HuH-7.5 (cell line): ENCODE measurements at regions not wholly inside any gene's neighbourhood (a gene's known extent, or its start where the extent isn't known, plus 50 kb on each side); places are given as distances from the start of the nearest gene placed in this dataset.
A peak's percentile ranks its signal among the peaks of the same experiment; 100 is the strongest.
"Not testable (repeated sequence)": the region's sequence is repeated elsewhere in the genome, so short reads cannot be mapped to it uniquely, and the experiment has no call there.

ENCODE experiments used
- DNase-seq: peaks from one replicate; pipeline ENCODE4 v3.0.0; 2011; ENCODE audit warnings: low spot score

- peak; percentile 60 for DNase-seq
Measured at GRCh38 chr17:20908313-20909267, 134.2 kb downstream of the USP22 start.

- no peak for DNase-seq
Measured at GRCh38 chr17:20914658-20915057, 128.2 kb downstream of the USP22 start.

- DNase-seq, result no peak
Measured at GRCh38 chr17:20916383-20916782, 126.4 kb downstream of the USP22 start.

GRCh38 chr17:20917610-20918306, 125.1 kb downstream of the USP22 start:
- DNase-seq, result not testable (repeated sequence)

GRCh38 chr17:20920095-20920814, 122.6 kb downstream of the USP22 start:
- DNase-seq, result no peak

GRCh38 chr17:20920815-20921199, 122.0 kb downstream of the USP22 start:
- DNase-seq, result no peak

- DNase-seq, result no peak
Measured at GRCh38 chr17:20922128-20922670, 120.6 kb downstream of the USP22 start.

- no peak for DNase-seq
Measured at GRCh38 chr17:20924306-20924705, 118.5 kb downstream of the USP22 start.

GRCh38 chr17:20925091-20925490, 117.7 kb downstream of the USP22 start:
- no peak for DNase-seq

- DNase-seq, result no peak
Measured at GRCh38 chr17:20925954-20926353, 116.9 kb downstream of the USP22 start.

- DNase-seq, result no peak
Measured at GRCh38 chr17:20926532-20926931, 116.3 kb downstream of the USP22 start.

- DNase-seq, result no peak
Measured at GRCh38 chr17:20927308-20927977, 115.4 kb downstream of the USP22 start.

GRCh38 chr17:20929334-20929733, 113.5 kb downstream of the USP22 start:
- no peak for DNase-seq

GRCh38 chr17:20930081-20930760, 112.6 kb downstream of the USP22 start:
- no peak for DNase-seq

GRCh38 chr17:20933040-20933439, 109.8 kb downstream of the USP22 start:
- DNase-seq, result not testable (repeated sequence)

- DNase-seq, result no peak
Measured at GRCh38 chr17:20934288-20934687, 108.5 kb downstream of the USP22 start.

GRCh38 chr17:20935740-20936139, 107.1 kb downstream of the USP22 start:
- no peak for DNase-seq

GRCh38 chr17:20938244-20938643, 104.6 kb downstream of the USP22 start:
- no peak for DNase-seq

- DNase-seq, result no peak
Measured at GRCh38 chr17:20938988-20939615, 103.7 kb downstream of the USP22 start.

- no peak for DNase-seq
Measured at GRCh38 chr17:20941872-20942271, 100.9 kb downstream of the USP22 start.
